ENCODE measurements at regions not wholly inside any gene's neighbourhood (a gene's known extent, or its start where the extent isn't known, plus 50 kb on each side); places are given as distances from the start of the nearest gene placed in this dataset.

GRCh38 chr22:49523374-49524008 is 304.2 kb downstream of the BRD1 start:
- Mint-ChIP-seq H3K36me3 (ENCODE audit: low read depth) (peaks cover 1% of the 10 kb centered on the region), H3K27ac (no peak overlapping the region), H3K4me3 (no peak overlapping the region), H3K9me3 (no peaks in the 10 kb centered on the region), H3K4me1 (ENCODE audit: low read depth) (no peaks in the 10 kb centered on the region), H3K27me3 (ENCODE audit: low read depth) (no peaks in the 10 kb centered on the region)
- CTCF ChIA-PET, result no interaction called here
- DNase-seq, result no peak
- intact Hi-C loops (cut with micrococcal nuclease), result no loop called here

DNA sequence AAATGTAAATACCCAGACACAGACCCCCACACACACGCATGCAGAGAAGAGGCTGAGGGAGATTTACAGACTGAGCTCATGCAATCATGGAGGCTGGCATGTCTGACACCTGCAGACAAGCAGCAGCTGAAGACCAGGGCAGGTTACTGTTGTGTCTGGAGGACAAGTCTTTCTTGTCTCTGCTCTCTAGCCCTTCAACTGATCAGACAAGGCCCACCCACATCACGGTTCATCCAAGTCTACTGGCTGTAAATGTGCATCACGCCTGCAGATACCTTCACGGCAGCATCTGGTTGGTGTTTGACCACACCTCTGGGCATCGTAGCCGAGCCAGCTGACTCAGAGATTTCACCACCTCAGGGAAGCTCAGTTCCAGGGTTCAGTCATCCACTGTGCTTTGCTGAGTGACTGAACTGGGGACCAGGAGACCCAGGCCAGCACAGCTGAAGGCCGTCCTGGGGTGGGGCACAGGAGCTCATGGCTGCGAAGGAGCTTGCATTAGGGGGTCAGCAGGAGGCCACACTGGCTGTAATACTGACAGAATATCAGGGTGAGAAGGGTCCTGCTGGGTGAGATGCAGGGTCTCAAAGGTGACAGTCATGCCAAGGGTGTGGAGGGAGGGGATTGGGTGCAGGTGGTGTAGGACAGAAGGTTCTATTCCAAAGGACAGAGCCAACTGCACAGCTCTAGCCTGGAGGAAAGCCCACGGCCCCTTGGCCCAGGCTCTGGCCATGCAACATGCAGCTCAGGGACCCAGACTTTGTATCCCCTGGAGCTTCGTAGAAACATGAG is 304.9 kb downstream of the BRD1 start:
- intact Hi-C loops (cut with micrococcal nuclease), result no loop called here
- Mint-ChIP-seq H3K27me3 (ENCODE audit: low read depth) (no peaks in the 10 kb centered on the region), H3K36me3 (ENCODE audit: low read depth) (no peaks in the 10 kb centered on the region), H3K4me1 (ENCODE audit: low read depth) (no peaks in the 10 kb centered on the region), H3K9me3 (no peaks in the 10 kb centered on the region), H3K27ac (no peak overlapping the region), H3K4me3 (no peak overlapping the region)
- CTCF ChIA-PET, result no interaction called here
- no peak for DNase-seq

DNA sequence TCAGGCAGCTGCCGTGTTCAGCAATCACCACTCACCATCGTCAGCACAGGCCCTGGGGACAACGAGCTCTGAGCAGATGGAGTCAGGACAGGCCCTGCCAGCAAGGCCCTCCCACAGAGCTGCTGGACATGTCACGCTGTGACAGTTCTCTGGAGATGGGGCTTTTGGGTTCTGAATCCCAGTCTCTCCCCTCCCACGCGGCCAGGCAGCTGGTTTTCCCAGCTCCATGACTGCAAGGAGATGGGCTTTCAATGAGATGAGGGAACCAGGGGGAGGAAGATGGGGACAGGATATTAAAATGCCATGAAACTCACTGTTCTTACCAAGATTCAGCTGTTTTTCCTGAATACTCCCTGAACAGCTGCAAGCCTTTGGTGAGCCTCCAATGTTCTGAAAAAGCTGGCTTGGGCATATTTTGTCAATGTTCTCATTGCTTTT is 305.9 kb downstream of the BRD1 start:
- DNase-seq, result no peak

DNA sequence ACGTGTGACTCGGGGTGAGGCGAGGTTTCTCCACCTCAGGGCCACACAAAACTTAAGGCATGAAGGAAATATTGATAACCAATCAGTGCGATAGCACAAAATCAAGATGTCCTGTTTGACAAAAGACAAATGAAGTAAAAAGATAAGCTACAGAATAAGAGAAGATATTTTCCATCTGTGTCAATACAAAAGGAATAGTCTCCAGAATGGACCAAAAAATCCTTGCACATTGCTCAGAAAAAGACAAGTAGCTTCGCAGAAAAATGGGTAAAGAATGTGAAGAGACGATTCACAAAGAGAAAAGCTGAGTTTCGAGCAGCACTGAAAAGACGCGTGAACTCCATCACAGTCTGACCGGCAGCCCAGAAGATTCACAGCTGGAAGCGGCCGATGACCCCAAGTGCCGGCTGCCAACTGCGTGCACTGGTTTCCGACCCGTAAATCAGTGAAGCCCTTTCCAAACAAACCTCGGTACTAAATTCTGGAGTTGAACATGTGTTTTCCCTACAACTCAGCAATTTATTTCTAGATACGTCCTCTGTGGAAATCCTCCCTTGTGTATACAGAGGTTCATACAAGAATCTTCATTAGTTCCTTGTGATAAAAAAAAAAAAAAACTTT is 308.4 kb downstream of the BRD1 start:
- H3K9me3 Mint-ChIP-seq, result no peaks in the 10 kb centered on the region
- CTCF ChIA-PET, result no interaction called here
- H3K27ac Mint-ChIP-seq, result no peak overlapping the region
- H3K27me3 Mint-ChIP-seq (ENCODE audit: low read depth), result no peaks in the 10 kb centered on the region
- intact Hi-C loops (cut with micrococcal nuclease), result no loop called here
- H3K4me1 Mint-ChIP-seq (ENCODE audit: low read depth), result no peaks in the 10 kb centered on the region
- no peak overlapping the region for H3K4me3 Mint-ChIP-seq
- DNase-seq, result no peak
- no peaks in the 10 kb centered on the region for H3K36me3 Mint-ChIP-seq (ENCODE audit: low read depth)

More for the DNA sequence above, 305.9 kb downstream of the BRD1 start:
- H3K27me3 Mint-ChIP-seq (ENCODE audit: low read depth), result no peaks in the 10 kb centered on the region
- CTCF ChIA-PET, result no interaction called here
- H3K4me3 Mint-ChIP-seq, result no peak overlapping the region
- no peaks in the 10 kb centered on the region for H3K36me3 Mint-ChIP-seq (ENCODE audit: low read depth)
- no peaks in the 10 kb centered on the region for H3K4me1 Mint-ChIP-seq (ENCODE audit: low read depth)
- no peaks in the 10 kb centered on the region for H3K9me3 Mint-ChIP-seq
- no peak overlapping the region for H3K27ac Mint-ChIP-seq
- intact Hi-C loops (cut with micrococcal nuclease), result no loop called here

DNA sequence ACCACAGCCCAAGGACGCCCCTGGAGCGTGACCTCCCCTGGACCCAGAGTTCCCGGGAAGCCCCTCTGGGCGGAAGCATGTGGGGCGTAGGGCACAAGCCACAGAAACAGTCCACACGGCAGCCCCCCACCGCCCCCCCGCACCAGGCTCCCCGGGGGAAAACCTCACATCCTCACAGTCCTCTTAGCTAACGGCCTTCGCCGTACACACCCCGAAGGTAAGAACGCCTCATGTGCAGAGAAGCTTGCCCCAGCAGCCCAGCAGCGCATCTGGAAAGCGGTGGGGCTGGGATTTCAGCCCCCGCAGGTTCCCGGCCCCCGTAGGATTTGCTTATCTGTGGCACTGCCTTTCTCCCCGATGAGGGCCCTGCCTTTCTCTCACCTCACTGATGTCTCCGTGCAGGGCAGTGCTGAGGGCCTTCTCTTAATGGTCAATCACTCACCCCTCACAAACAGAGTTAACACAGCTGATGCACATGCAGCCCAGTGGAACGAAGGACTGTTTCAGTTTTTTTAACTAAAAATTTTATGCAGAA is 309.2 kb downstream of the BRD1 start:
- Mint-ChIP-seq H3K36me3 (ENCODE audit: low read depth) (no peaks in the 10 kb centered on the region), H3K27ac (no peak overlapping the region), H3K4me1 (ENCODE audit: low read depth) (peaks cover 4% of the 10 kb centered on the region), H3K4me3 (no peak overlapping the region), H3K9me3 (peaks cover 5% of the 10 kb centered on the region), H3K27me3 (ENCODE audit: low read depth) (no peaks in the 10 kb centered on the region)
- intact Hi-C loops (cut with micrococcal nuclease), result no loop called here
- CTCF ChIA-PET, result no interaction called here
- DNase-seq, result no peak

GRCh38 chr22:49517667-49518185 is 309.9 kb downstream of the BRD1 start:
- no peak overlapping the region for H3K27ac Mint-ChIP-seq
- H3K36me3 Mint-ChIP-seq (ENCODE audit: low read depth), result no peaks in the 10 kb centered on the region
- H3K4me1 Mint-ChIP-seq (ENCODE audit: low read depth), result peaks cover 5% of the 10 kb centered on the region
- intact Hi-C loops (cut with micrococcal nuclease), result no loop called here
- no peaks in the 10 kb centered on the region for H3K27me3 Mint-ChIP-seq (ENCODE audit: low read depth)
- H3K4me3 Mint-ChIP-seq, result no peak overlapping the region
- peaks cover 6% of the 10 kb centered on the region for H3K9me3 Mint-ChIP-seq
- no peak for DNase-seq
- CTCF ChIA-PET, result no interaction called here

DNA sequence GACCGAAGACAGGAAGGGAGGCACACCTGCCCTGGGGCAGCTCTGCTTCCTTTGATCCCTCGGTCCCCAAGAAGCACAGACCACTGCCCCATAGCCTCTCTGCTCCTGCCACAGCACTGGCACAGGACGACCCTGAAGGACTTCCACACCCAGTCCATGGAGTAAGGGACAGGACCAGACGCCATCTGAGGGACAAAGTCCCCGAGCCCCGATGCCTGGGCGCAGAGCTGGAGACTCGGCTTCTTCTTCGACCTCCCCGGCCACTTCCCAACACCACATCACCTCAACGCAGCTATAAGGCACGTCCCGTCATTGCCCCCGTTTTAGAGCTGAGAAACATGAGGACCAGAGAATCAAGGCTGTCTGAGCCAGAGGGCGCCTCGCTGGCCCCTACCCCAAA is 310.5 kb downstream of the BRD1 start:
- CTCF ChIA-PET, result no interaction called here
- no peaks in the 10 kb centered on the region for H3K27me3 Mint-ChIP-seq (ENCODE audit: low read depth)
- no peak overlapping the region for H3K4me3 Mint-ChIP-seq
- intact Hi-C loops (cut with micrococcal nuclease), result no loop called here
- peaks cover 2% of the 10 kb centered on the region for H3K36me3 Mint-ChIP-seq (ENCODE audit: low read depth)
- peaks cover 5% of the 10 kb centered on the region for H3K4me1 Mint-ChIP-seq (ENCODE audit: low read depth)
- no peak for DNase-seq
- H3K9me3 Mint-ChIP-seq, result peaks cover 6% of the 10 kb centered on the region
- no peak overlapping the region for H3K27ac Mint-ChIP-seq

DNA sequence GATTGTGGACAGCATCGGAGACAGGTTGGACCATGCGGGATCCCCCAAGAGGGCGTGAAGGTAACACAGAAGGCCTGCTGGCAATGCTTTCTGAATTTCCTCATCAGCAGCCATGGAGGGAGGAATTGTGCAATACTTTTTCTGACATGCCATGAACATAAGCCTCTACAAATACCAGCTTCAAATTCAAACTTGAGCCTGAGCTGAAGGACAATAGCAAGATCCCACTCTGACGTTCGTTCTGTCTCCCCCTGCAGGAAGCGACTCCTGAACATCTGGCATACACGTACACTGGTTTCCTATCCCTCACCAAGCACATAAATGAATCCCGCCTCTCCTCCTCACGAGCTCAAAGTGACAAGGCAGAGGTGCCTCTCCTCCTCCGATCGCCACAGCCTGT is 312.2 kb downstream of the BRD1 start:
- peaks cover 14% of the 10 kb centered on the region for H3K9me3 Mint-ChIP-seq
- peaks cover 12% of the 10 kb centered on the region for H3K4me1 Mint-ChIP-seq (ENCODE audit: low read depth)
- CTCF ChIA-PET, result no interaction called here
- no peak for DNase-seq
- H3K27me3 Mint-ChIP-seq (ENCODE audit: low read depth), result no peaks in the 10 kb centered on the region
- H3K36me3 Mint-ChIP-seq (ENCODE audit: low read depth), result peaks cover 7% of the 10 kb centered on the region
- H3K4me3 Mint-ChIP-seq, result no peak overlapping the region
- intact Hi-C loops (cut with micrococcal nuclease), result no loop called here
- no peak overlapping the region for H3K27ac Mint-ChIP-seq

DNA sequence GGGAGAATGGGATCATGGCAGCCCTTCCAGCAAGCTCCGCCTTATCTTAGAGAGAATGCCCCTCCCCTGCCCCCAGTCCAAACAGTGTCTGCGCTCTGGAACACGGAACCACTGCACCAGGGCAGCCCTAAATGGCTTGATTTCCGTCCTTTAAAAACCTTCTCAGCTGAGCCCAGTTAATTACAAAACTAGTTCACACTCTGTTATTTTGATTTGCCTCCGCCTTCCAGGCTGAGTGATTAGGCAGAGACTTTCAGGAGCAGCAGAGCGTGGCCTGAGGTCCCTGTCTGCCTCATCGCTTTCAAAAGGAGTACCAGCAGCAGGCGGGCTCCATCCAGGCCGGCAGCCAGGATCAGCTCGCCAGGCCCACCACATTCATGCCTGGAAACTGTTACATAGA is 313.0 kb downstream of the BRD1 start:
- Mint-ChIP-seq H3K27ac (no peak overlapping the region), H3K27me3 (ENCODE audit: low read depth) (no peaks in the 10 kb centered on the region), H3K4me3 (no peak overlapping the region), H3K36me3 (ENCODE audit: low read depth) (peaks cover 7% of the 10 kb centered on the region), H3K4me1 (ENCODE audit: low read depth) (peaks cover 12% of the 10 kb centered on the region), H3K9me3 (peaks cover 14% of the 10 kb centered on the region)
- CTCF ChIA-PET, result no interaction called here
- intact Hi-C loops (cut with micrococcal nuclease), result no loop called here
- no peak for DNase-seq

- Mint-ChIP-seq H3K27me3 (ENCODE audit: low read depth) (no peaks in the 10 kb centered on the region), H3K4me1 (ENCODE audit: low read depth) (peaks cover 12% of the 10 kb centered on the region), H3K27ac (no peak overlapping the region), H3K9me3 (peaks cover 17% of the 10 kb centered on the region), H3K36me3 (ENCODE audit: low read depth) (peaks cover 7% of the 10 kb centered on the region), H3K4me3 (no peak overlapping the region)
- DNase-seq, result no peak
- intact Hi-C loops (cut with micrococcal nuclease), result no loop called here
- CTCF ChIA-PET, result no interaction called here
Observed at GRCh38 chr22:49514211-49514610, 313.5 kb downstream of the BRD1 start.

DNA sequence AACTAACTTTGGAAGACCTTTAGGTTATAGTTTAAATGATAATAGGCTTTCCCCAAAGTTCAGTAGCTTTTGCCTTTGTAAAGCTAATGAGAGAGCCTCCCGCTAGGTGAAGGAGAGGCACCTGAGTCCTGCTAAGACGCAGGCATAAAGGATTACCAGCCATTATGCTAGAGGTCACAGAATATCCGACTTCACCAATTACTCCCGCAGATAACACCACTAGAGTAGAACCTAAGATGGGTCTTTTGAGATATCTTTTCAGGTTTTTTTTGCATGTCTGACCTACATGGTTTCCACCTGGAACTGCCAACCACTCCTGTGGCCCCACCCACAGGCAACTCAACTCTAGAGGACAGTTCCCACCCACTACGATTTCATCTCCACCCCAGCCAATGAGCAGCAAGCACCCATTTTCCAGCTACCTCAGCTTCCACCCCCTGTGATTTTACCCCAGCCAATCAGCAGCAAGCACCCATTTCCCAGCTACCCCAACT is 314.3 kb downstream of the BRD1 start:
- Mint-ChIP-seq H3K9me3 (peaks cover 17% of the 10 kb centered on the region), H3K36me3 (ENCODE audit: low read depth) (peaks cover 7% of the 10 kb centered on the region), H3K27ac (no peak overlapping the region), H3K4me1 (ENCODE audit: low read depth) (peaks cover 12% of the 10 kb centered on the region), H3K4me3 (no peak overlapping the region), H3K27me3 (ENCODE audit: low read depth) (no peaks in the 10 kb centered on the region)
- intact Hi-C loops (cut with micrococcal nuclease), result no loop called here
- CTCF ChIA-PET, result no interaction called here
- no peak for DNase-seq

- no peak for DNase-seq
- CTCF ChIA-PET, result no interaction called here
- H3K36me3 Mint-ChIP-seq (ENCODE audit: low read depth), result peaks cover 7% of the 10 kb centered on the region
- no peak overlapping the region for H3K27ac Mint-ChIP-seq
- H3K4me1 Mint-ChIP-seq (ENCODE audit: low read depth), result peaks cover 12% of the 10 kb centered on the region
- H3K27me3 Mint-ChIP-seq (ENCODE audit: low read depth), result no peaks in the 10 kb centered on the region
- H3K4me3 Mint-ChIP-seq, result no peak overlapping the region
- peaks cover 17% of the 10 kb centered on the region for H3K9me3 Mint-ChIP-seq
- intact Hi-C loops (cut with micrococcal nuclease), result no loop called here
Observed at GRCh38 chr22:49512487-49513165, 315.0 kb downstream of the BRD1 start.

Data from activated naive CD4-positive, alpha-beta T cell treated with anti-CD3 and anti-CD28 coated beads for 36 hours (primary cell).